HG03280 (cell line): ENCODE measurements at regions not wholly inside any gene's neighbourhood (a gene's known extent, or its start where the extent isn't known, plus 50 kb on each side); places are given as distances from the start of the nearest gene placed in this dataset.
"Not testable (repeated sequence)": the region's sequence is repeated elsewhere in the genome, so short reads cannot be mapped to it uniquely, and the experiment has no call there.

ENCODE experiments used
- ATAC-seq: cut with Tn5 transposase; IDR thresholded peaks from one replicate; pipeline ENCODE4 v1.9.1; 2021; ENCODE audit warnings: mild to moderate bottlenecking, moderate library complexity; ENCODE audit not compliant: unreplicated experiment

- ATAC-seq: not testable (repeated sequence)
Observed at GRCh38 chr3:4213420-4213819, 89.7 kb upstream of the SETMAR start.

GRCh38 chr3:4216974-4217373 lies 86.2 kb upstream of the SETMAR start:
- ATAC-seq: not testable (repeated sequence)

- ATAC-seq: no peak
Observed at GRCh38 chr3:4218456-4219226, 84.5 kb upstream of the SETMAR start.

- ATAC-seq: no peak
Observed at GRCh38 chr3:4219227-4219568, 84.0 kb upstream of the SETMAR start.

- ATAC-seq: no peak
Observed at GRCh38 chr3:4220065-4220464, 83.1 kb upstream of the SETMAR start.

- no peak for ATAC-seq
Observed at GRCh38 chr3:4222574-4223175, 80.5 kb upstream of the SETMAR start.

GRCh38 chr3:4223777-4224176 lies 79.4 kb upstream of the SETMAR start:
- no peak for ATAC-seq

- no peak for ATAC-seq
Observed at GRCh38 chr3:4224331-4224730, 78.8 kb upstream of the SETMAR start.

GRCh38 chr3:4225005-4225471 lies 78.1 kb upstream of the SETMAR start:
- ATAC-seq: no peak

GRCh38 chr3:4228295-4228694 lies 74.9 kb upstream of the SETMAR start:
- ATAC-seq: no peak

- ATAC-seq: no peak
Observed at GRCh38 chr3:4231041-4231440, 72.1 kb upstream of the SETMAR start.

- ATAC-seq: no peak
Observed at GRCh38 chr3:4232798-4233197, 70.4 kb upstream of the SETMAR start.

- no peak for ATAC-seq
Observed at GRCh38 chr3:4233488-4233887, 69.7 kb upstream of the SETMAR start.

GRCh38 chr3:4234889-4235288 lies 68.3 kb upstream of the SETMAR start:
- ATAC-seq: no peak

- no peak for ATAC-seq
Observed at GRCh38 chr3:4235690-4236089, 67.5 kb upstream of the SETMAR start.

- ATAC-seq: no peak
Observed at GRCh38 chr3:4241595-4242170, 61.5 kb upstream of the SETMAR start.

- no peak for ATAC-seq
Observed at GRCh38 chr3:4245671-4246070, 57.5 kb upstream of the SETMAR start.

- ATAC-seq: no peak
Observed at GRCh38 chr3:4247391-4247790, 55.8 kb upstream of the SETMAR start.

- no peak for ATAC-seq
Observed at GRCh38 chr3:4250064-4250463, 53.1 kb upstream of the SETMAR start.

- no peak for ATAC-seq
Observed at GRCh38 chr3:4251412-4251811, 51.8 kb upstream of the SETMAR start.

- ATAC-seq: not testable (repeated sequence)
Observed at GRCh38 chr3:4253072-4253832, 49.9 kb upstream of the SETMAR start.
